ENCODE measurements at regions not wholly inside any gene's neighbourhood (a gene's known extent, or its start where the extent isn't known, plus 50 kb on each side); places are given as distances from the start of the nearest gene placed in this dataset.

- in situ Hi-C loops (cut with HindIII; ENCODE audit: low sequenced_read_pairs): no loop called here
Observed at GRCh38 chr18:64888956-64889355, 740.1 kb upstream of the LINC00305 start.

- in situ Hi-C loops (cut with HindIII; ENCODE audit: low sequenced_read_pairs): no loop called here
Observed at GRCh38 chr18:64886995-64887394, 738.1 kb upstream of the LINC00305 start.

GRCh38 chr18:64882896-64883295 is 734.0 kb upstream of the LINC00305 start:
- in situ Hi-C loops (cut with HindIII; ENCODE audit: low sequenced_read_pairs): no loop called here

- in situ Hi-C loops (cut with HindIII; ENCODE audit: low sequenced_read_pairs): no loop called here
Observed at GRCh38 chr18:64876833-64877232, 727.9 kb upstream of the LINC00305 start.

GRCh38 chr18:64872710-64873458 is 724.0 kb upstream of the LINC00305 start:
- in situ Hi-C loops (cut with HindIII; ENCODE audit: low sequenced_read_pairs): no loop called here

GRCh38 chr18:64854112-64854511 is 705.2 kb upstream of the LINC00305 start:
- in situ Hi-C loops (cut with HindIII; ENCODE audit: low sequenced_read_pairs): no loop called here

- in situ Hi-C loops (cut with HindIII; ENCODE audit: low sequenced_read_pairs): no loop called here
Observed at GRCh38 chr18:64852281-64852680, 703.4 kb upstream of the LINC00305 start.

- in situ Hi-C loops (cut with HindIII; ENCODE audit: low sequenced_read_pairs): no loop called here
Observed at GRCh38 chr18:64851726-64852125, 702.8 kb upstream of the LINC00305 start.

GRCh38 chr18:64850791-64851190 is 701.9 kb upstream of the LINC00305 start:
- in situ Hi-C loops (cut with HindIII; ENCODE audit: low sequenced_read_pairs): no loop called here

GRCh38 chr18:64840911-64841701 is 692.2 kb upstream of the LINC00305 start:
- in situ Hi-C loops (cut with HindIII; ENCODE audit: low sequenced_read_pairs): no loop called here

GRCh38 chr18:64810354-64810753 is 661.5 kb upstream of the LINC00305 start:
- in situ Hi-C loops (cut with HindIII; ENCODE audit: low sequenced_read_pairs): no loop called here

- in situ Hi-C loops (cut with HindIII; ENCODE audit: low sequenced_read_pairs): no loop called here
Observed at GRCh38 chr18:64809801-64810200, 660.9 kb upstream of the LINC00305 start.

- in situ Hi-C loops (cut with HindIII; ENCODE audit: low sequenced_read_pairs): no loop called here
Observed at GRCh38 chr18:64807560-64807959, 658.7 kb upstream of the LINC00305 start.

GRCh38 chr18:64806691-64807090 is 657.8 kb upstream of the LINC00305 start:
- in situ Hi-C loops (cut with HindIII; ENCODE audit: low sequenced_read_pairs): no loop called here

- in situ Hi-C loops (cut with HindIII; ENCODE audit: low sequenced_read_pairs): no loop called here
Observed at GRCh38 chr18:64806232-64806631, 657.3 kb upstream of the LINC00305 start.

GRCh38 chr18:64803471-64803870 is 654.6 kb upstream of the LINC00305 start:
- in situ Hi-C loops (cut with HindIII; ENCODE audit: low sequenced_read_pairs): no loop called here

- in situ Hi-C loops (cut with HindIII; ENCODE audit: low sequenced_read_pairs): no loop called here
Observed at GRCh38 chr18:64800151-64800550, 651.3 kb upstream of the LINC00305 start.

GRCh38 chr18:64799376-64799775 is 650.5 kb upstream of the LINC00305 start:
- in situ Hi-C loops (cut with HindIII; ENCODE audit: low sequenced_read_pairs): no loop called here

GRCh38 chr18:64791236-64791635 is 642.3 kb upstream of the LINC00305 start:
- in situ Hi-C loops (cut with HindIII; ENCODE audit: low sequenced_read_pairs): no loop called here

GRCh38 chr18:64785686-64786085 is 636.8 kb upstream of the LINC00305 start:
- in situ Hi-C loops (cut with HindIII; ENCODE audit: low sequenced_read_pairs): no loop called here

- in situ Hi-C loops (cut with HindIII; ENCODE audit: low sequenced_read_pairs): no loop called here
Observed at GRCh38 chr18:64777556-64777955, 628.7 kb upstream of the LINC00305 start.

GRCh38 chr18:64765908-64766307 is 617.0 kb upstream of the LINC00305 start:
- in situ Hi-C loops (cut with HindIII; ENCODE audit: low sequenced_read_pairs): no loop called here

Measured in endothelial cell of hepatic sinusoid (primary cell).